Esophagus muscularis mucosa (tissue), 4 donors: ENCODE measurements at regions not wholly inside any gene's neighbourhood (a gene's known extent, or its start where the extent isn't known, plus 50 kb on each side); places are given as distances from the start of the nearest gene placed in this dataset.
"Not testable (repeated sequence)": the region's sequence is repeated elsewhere in the genome, so short reads cannot be mapped to it uniquely, and the experiment has no call there.

Source experiments
- DNase-seq: peaks from one replicate; pipeline ENCODE4 v3.0.0-alpha.2; 2017; ENCODE audit errors: extremely low spot score
- H3K27ac ChIP-seq, 4 donors: fragments of 200-600 bp; sonication (generic); replicated peaks in 1 of 4; 1 replicate in 3 of 4; 2 replicates in 1 of 4; pipeline ENCODE4 v1.5.1; 2016 to 2019; ENCODE audit warnings: mild to moderate bottlenecking in 1 of 4
- H3K27me3 ChIP-seq, 4 donors: fragments of 200-600 bp; sonication (generic); one replicate each; pipeline versions ENCODE4 v1.5.1 to v1.6.0; 2016 to 2019
- H3K36me3 ChIP-seq, 4 donors: fragments of 200-600 bp; sonication (generic); one replicate each; pipeline ENCODE4 v1.5.1; 2016 to 2019
- H3K4me1 ChIP-seq, 4 donors: fragments of 200-600 bp; sonication (generic); one replicate each; pipeline ENCODE4 v1.5.1; 2016 to 2019
- H3K4me3 ChIP-seq, 4 donors: fragments of 200-600 bp; sonication (generic); 1 replicate in 2 of 4; 2 replicates in 2 of 4; pipeline ENCODE4 v1.5.1; 2016 to 2019; ENCODE audit warnings: mild to moderate bottlenecking in 4 of 4, moderate library complexity in 1 of 4
- H3K9me3 ChIP-seq, 4 donors: fragments of 200-600 bp; sonication (generic); 1 replicate in 3 of 4; 2 replicates in 1 of 4; pipeline ENCODE4 v1.5.1; 2016 to 2019
- EP300 ChIP-seq: sonication (generic); formaldehyde crosslinking; IDR thresholded peaks from one replicate; pipeline ENCODE4 v1.6.1; 2017; ENCODE audit warnings: antibody characterized with exemption
- POLR2A ChIP-seq: fragments of 450-650 bp; IDR thresholded peaks from one replicate; pipeline ENCODE4 v1.6.1; 2017; ENCODE audit warnings: antibody characterized with exemption, moderate library complexity, mild to moderate bottlenecking, low read depth
- POLR2AphosphoS5 ChIP-seq, 2 donors: sonication (generic); formaldehyde crosslinking; IDR thresholded peaks; one replicate each; pipeline ENCODE4 v1.6.1; 2017; ENCODE audit warnings: antibody characterized with exemption in 2 of 2
- WGBS: methylation state at CpG from one replicate; pipeline ENCODE4 v1.1.5; 2018; 5-methylcytosine and 5-hydroxymethylcytosine counted together
- intact Hi-C: fragments of 100-400 bp; cut with DNase I; formaldehyde crosslinking; loops from one replicate; pipeline ENCODE4 v1.15.1; 2023
- TF ChIP-seq, protein P1 (sequence below), 3 experiments: fragments of 200-600 bp in 2 of 3; fragments of 450-650 bp in 1 of 3; sonication (generic) in 2 of 3; IDR thresholded peaks; one replicate each; pipeline ENCODE4 v1.5.1; 2017 to 2019; ENCODE audit warnings: antibody characterized with exemption in 3 of 3, mild to moderate bottlenecking in 2 of 3, moderate library complexity in 1 of 3

DNA sequence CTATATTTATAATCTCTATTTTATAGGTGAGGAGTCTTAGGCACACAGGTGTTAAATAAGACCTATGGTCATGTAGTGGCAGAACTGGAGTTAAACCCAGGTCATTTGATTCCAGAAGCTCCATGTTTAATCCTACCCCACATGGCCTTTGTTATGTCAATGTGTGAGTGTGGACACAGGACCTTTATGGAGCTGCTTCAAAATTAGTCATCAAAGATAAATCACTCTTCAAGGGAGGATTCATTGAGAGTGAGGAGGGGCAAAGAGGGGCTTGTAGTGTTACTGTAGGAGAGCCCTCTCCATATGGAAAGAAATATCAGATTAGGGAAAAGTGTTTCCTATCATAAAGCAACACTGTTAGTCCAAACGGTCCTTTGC is 74.6 kb upstream of the ARRDC3 start:
- intact Hi-C loops: no loop called here
- Histone ChIP-seq H3K27ac (no peak overlapping the region), H3K4me3 (no peak overlapping the region), H3K27me3 (no peaks in the 10 kb centered on the region), H3K36me3 (no peaks in the 10 kb centered on the region), H3K4me1 (no peaks in the 10 kb centered on the region), H3K9me3 (peaks cover 0 to 6% (median 0%) of the 10 kb centered on the region in 4 donors)
- 71% methylated on average over 1 of the region's 1 CpG for WGBS
- TF ChIP-seq EP300: no peak
- TF ChIP-seq POLR2AphosphoS5 (IDR thresholded peaks at IDR 0.05): no peak
- TF ChIP-seq, protein P1, sequence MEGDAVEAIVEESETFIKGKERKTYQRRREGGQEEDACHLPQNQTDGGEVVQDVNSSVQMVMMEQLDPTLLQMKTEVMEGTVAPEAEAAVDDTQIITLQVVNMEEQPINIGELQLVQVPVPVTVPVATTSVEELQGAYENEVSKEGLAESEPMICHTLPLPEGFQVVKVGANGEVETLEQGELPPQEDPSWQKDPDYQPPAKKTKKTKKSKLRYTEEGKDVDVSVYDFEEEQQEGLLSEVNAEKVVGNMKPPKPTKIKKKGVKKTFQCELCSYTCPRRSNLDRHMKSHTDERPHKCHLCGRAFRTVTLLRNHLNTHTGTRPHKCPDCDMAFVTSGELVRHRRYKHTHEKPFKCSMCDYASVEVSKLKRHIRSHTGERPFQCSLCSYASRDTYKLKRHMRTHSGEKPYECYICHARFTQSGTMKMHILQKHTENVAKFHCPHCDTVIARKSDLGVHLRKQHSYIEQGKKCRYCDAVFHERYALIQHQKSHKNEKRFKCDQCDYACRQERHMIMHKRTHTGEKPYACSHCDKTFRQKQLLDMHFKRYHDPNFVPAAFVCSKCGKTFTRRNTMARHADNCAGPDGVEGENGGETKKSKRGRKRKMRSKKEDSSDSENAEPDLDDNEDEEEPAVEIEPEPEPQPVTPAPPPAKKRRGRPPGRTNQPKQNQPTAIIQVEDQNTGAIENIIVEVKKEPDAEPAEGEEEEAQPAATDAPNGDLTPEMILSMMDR (IDR thresholded peaks at IDR 0.05): no peak
- no peak for TF ChIP-seq POLR2A
- DNase-seq: no peak

DNA sequence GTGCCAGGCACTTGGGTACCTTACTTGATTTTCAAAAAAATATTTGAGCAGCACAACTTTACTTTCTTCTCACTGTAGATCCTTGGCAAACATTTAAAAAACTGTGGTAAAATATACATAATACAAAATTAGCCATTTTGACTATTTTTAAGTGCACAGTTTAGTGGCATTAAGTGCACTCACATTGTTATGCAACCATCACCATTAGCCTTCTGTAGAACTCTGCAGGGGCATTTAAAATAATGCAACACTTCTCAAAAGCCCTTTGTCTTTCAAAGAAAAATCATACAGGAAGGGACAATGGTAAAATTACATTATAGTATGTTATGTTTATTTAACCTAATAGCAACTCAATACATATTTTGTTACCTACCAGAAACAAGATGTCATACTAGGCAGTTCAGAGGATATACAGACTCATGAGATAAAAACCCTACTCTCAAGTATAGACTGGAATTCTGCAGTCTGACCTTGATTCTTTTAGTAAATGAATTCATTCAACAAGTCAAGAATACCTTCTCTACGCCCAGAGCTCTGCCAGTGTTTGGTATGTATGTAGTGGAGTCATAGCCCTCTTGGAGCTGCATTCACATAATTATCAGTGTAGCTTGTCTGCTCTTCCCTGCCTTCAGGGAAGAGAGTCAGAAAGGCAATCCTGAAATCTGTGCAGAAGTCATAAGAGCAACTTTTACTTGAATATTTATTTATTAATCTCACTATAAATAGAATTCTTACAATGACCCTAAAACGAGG is 74.0 kb upstream of the ARRDC3 start:
- Histone ChIP-seq H3K9me3 (peaks cover 0 to 6% (median 0%) of the 10 kb centered on the region in 4 donors), H3K4me3 (no peak overlapping the region), H3K27ac (no peak overlapping the region), H3K36me3 (no peaks in the 10 kb centered on the region), H3K4me1 (no peaks in the 10 kb centered on the region), H3K27me3 (no peaks in the 10 kb centered on the region)
- DNase-seq: no peak
- 61% methylated on average over 2 of the region's 2 CpGs for WGBS
- TF ChIP-seq, protein P1 (IDR thresholded peaks at IDR 0.05): no peak
- TF ChIP-seq POLR2A: no peak
- TF ChIP-seq EP300: no peak
- no peak for TF ChIP-seq POLR2AphosphoS5 (IDR thresholded peaks at IDR 0.05)
- intact Hi-C loops: no loop called here

DNA sequence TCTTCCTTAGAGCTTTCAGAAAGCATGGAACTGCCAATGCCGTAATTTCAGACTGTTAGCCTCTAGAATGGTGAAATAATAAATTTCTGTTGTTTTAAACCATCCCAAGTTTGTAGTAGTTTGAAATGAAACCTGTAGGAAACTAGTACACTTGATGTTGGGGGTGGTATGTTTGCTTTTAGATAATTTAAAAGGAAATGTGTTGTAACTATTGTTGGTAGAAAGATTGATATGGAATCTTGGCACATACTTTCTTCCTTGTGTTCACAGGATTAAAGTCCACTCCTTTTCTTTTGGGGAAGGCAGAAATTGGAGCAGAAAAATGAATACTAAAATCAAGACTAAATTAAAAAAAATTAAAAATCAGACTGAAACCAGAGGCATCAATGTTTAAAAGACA is 66.0 kb upstream of the ARRDC3 start:
- Histone ChIP-seq H3K27ac (no peak overlapping the region), H3K27me3 (no peaks in the 10 kb centered on the region), H3K4me1 (no peaks in the 10 kb centered on the region), H3K4me3 (no peak overlapping the region), H3K9me3 (no peaks in the 10 kb centered on the region), H3K36me3 (no peaks in the 10 kb centered on the region)
- intact Hi-C loops: no loop called here
- 89% methylated on average over 1 of the region's 1 CpG for WGBS
- DNase-seq: no peak
- TF ChIP-seq POLR2AphosphoS5 (IDR thresholded peaks at IDR 0.05) (no peak), EP300 (no peak), POLR2A (no peak)
- TF ChIP-seq, protein P1 (IDR thresholded peaks at IDR 0.05): no peak

DNA sequence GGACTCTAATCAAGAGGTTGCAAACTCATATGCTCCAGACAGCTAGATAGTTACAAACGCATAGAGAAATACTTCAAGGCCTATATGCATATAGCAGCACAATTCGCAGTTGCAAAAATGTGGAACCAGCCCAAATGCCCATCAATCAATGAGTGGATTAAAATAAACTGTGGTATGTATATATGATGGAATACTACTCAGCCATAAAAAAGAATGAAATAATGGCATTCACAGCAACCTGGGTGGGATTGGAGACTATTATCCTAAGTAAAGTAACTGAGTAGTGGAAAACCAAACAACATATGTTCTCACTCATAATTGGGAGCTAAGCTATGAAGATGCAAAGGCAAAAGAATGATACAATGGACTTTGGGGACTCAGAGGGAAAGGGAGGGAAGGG is 65.0 kb upstream of the ARRDC3 start:
- H3K9me3 ChIP-seq, intact Hi-C loops, H3K4me1 ChIP-seq, H3K36me3 ChIP-seq, H3K27me3 ChIP-seq, DNase-seq, H3K4me3 ChIP-seq, H3K27ac ChIP-seq: not testable (repeated sequence)
- WGBS: 95% methylated on average over 2 of the region's 2 CpGs

DNA sequence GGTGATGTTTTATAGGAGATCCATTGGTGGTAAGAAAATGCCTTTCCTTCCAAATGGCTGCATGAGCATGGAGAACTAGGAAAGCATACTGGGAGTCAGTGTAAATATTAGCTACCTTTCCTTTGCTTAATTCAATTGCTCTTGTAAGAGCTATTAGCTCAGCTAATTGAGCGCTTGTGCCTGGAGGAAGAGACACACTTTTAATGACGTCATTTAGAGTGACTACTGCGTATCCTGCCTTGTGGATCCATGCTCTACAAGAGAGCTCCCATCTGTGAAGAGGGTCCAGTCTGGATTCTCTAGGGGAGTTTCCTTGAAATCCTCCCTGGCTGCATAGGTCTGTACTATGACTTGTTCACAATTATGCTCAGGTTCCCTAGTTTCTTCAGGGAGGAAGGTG is 63.8 kb upstream of the ARRDC3 start:
- intact Hi-C loops, H3K27me3 ChIP-seq, H3K4me3 ChIP-seq, H3K4me1 ChIP-seq, H3K9me3 ChIP-seq, H3K27ac ChIP-seq, DNase-seq, H3K36me3 ChIP-seq: not testable (repeated sequence)
- WGBS: 77% methylated on average over 3 of the region's 3 CpGs
